ENCODE measurements at regions not wholly inside any gene's neighbourhood (a gene's known extent, or its start where the extent isn't known, plus 50 kb on each side); places are given as distances from the start of the nearest gene placed in this dataset.

DNA sequence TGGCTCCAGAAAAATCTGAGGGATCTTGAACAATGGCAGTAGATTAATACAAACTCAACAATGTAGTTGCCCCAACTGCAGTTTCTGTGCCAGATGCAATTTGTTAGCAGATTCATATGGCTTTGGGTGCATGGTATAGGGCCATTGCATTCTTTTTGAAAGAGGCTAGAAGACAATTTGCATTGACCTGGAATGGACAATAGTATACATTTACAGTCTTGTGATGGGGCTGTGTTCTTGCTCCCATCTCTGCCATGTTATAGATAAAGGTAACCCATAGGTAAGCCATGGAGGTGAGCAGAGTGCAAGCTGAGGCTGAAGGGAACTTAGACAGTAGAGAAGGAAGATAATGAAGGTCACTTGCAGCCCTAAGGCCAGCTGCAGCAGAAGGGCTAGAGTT is 50.1 kb upstream of the DIO3 start:
- DNase-seq = no peak

Measured in left hindlimb (tissue), 1 donor.